B cell (primary cell): ENCODE measurements at regions not wholly inside any gene's neighbourhood (a gene's known extent, or its start where the extent isn't known, plus 50 kb on each side); places are given as distances from the start of the nearest gene placed in this dataset.

Experiments used
- ATAC-seq: fragments of 200-7000 bp; cut with Tn5 transposase; one replicate; pipeline ENCODE4 v1.10.0; 2021; ENCODE audit warnings: low read depth, mild to moderate bottlenecking, moderate number of reproducible peaks, moderate library complexity
- CTCF ChIA-PET: fragments of 350-600 bp; sonication (Branson Sonifier 250); formaldehyde crosslinking; loops from one replicate; lab custom pipeline; 2021; ENCODE audit warnings: antibody characterized with exemption, inconsistent platforms; lab: Charles Lee
- POLR2A ChIA-PET: fragments of 350-600 bp; sonication (Branson Sonifier 250); formaldehyde crosslinking; loops from one replicate; lab custom pipeline; 2021; ENCODE audit warnings: antibody characterized with exemption; lab: Charles Lee
- DNase-seq: peaks from one replicate; pipeline ENCODE4 v3.0.0; 2013
- H2AFZ ChIP-seq: 2 replicates; pipeline ENCODE4 v1.6.1; 2012; ENCODE audit warnings: mild to moderate bottlenecking, low read depth, low read length; ENCODE audit not compliant: insufficient read depth, poor library complexity, severe bottlenecking
- H3K27ac ChIP-seq, 2 donors: 1 replicate in 1 of 2; 2 replicates in 1 of 2; pipeline ENCODE4 v1.5.1; 2012 to 2013; ENCODE audit warnings: low read length in 2 of 2, mild to moderate bottlenecking in 2 of 2, moderate library complexity in 1 of 2
- H3K27me3 ChIP-seq, 4 experiments: fragments of 200-600 bp in 1 of 4; sonication (generic) in 1 of 4; replicated peaks in 1 of 4; 1 replicate in 2 of 4; 2 replicates in 2 of 4; pipeline versions ENCODE4 v1.6.1 to v1.7.0; 2013 to 2016; ENCODE audit warnings: low read length in 3 of 4, mild to moderate bottlenecking in 2 of 4, mixed read lengths in 1 of 4, moderate library complexity in 1 of 4; ENCODE audit not compliant: insufficient read depth in 4 of 4, control insufficient read depth in 3 of 4; ENCODE audit errors: control extremely low read depth in 1 of 4
- H3K36me3 ChIP-seq, 2 experiments: replicated peaks in 1 of 2; 1 replicate in 1 of 2; 2 replicates in 1 of 2; pipeline versions ENCODE4 v1.6.1 to v1.7.1; 2013; ENCODE audit warnings: low read length in 1 of 2; ENCODE audit not compliant: insufficient read depth in 2 of 2, control insufficient read depth in 1 of 2; ENCODE audit errors: control extremely low read depth in 1 of 2, extremely low read depth in 1 of 2
- H3K4me1 ChIP-seq, 2 donors: fragments of 200-600 bp in 1 of 2; sonication (generic) in 1 of 2; 1 replicate in 1 of 2; 2 replicates in 1 of 2; pipeline versions ENCODE4 v1.5.1 to v1.6.1; 2013 to 2017; ENCODE audit warnings: low read length in 2 of 2; ENCODE audit not compliant: control insufficient read depth in 2 of 2, insufficient read depth in 2 of 2
- H3K4me2 ChIP-seq: replicated peaks from 2 replicates; pipeline ENCODE3; 2012; ENCODE audit warnings: mild to moderate bottlenecking, low read depth, low read length; ENCODE audit not compliant: poor library complexity, severe bottlenecking
- H3K4me3 ChIP-seq, 5 experiments: fragments of 200-600 bp in 1 of 5; sonication (generic) in 1 of 5; 1 replicate in 3 of 5; 2 replicates in 2 of 5; pipeline versions ENCODE4 v1.5.1 to v1.7.0; 2011 to 2016; ENCODE audit warnings: low read length in 4 of 5, mild to moderate bottlenecking in 4 of 5, low read depth in 2 of 5, control low read depth in 1 of 5, moderate library complexity in 1 of 5; ENCODE audit not compliant: insufficient read depth in 1 of 5; ENCODE audit errors: control extremely low read depth in 1 of 5, extremely low read depth in 1 of 5
- H3K79me2 ChIP-seq: fragments of 200-600 bp; sonication (generic); one replicate; pipeline ENCODE4 v1.6.0; 2016; ENCODE audit warnings: low read length; ENCODE audit not compliant: control insufficient read depth, insufficient read depth
- H3K9ac ChIP-seq: fragments of 200-600 bp; sonication (generic); 2 replicates; pipeline ENCODE4 v1.6.1; 2017; ENCODE audit warnings: mild to moderate bottlenecking, low read length, moderate library complexity
- H3K9me3 ChIP-seq, 3 donors: one replicate each; pipeline versions ENCODE4 v1.6.1 to v1.7.1; 2013; ENCODE audit warnings: low read length in 2 of 3; ENCODE audit not compliant: control insufficient read depth in 2 of 3, insufficient read depth in 1 of 3; ENCODE audit errors: control extremely low read depth in 1 of 3
- H4K20me1 ChIP-seq: 2 replicates; pipeline ENCODE4 v1.6.0; 2012; ENCODE audit warnings: mild to moderate bottlenecking, low read length; ENCODE audit not compliant: insufficient read depth, control insufficient read depth, poor library complexity, severe bottlenecking
- H3K27ac Mint-ChIP-seq: one replicate; pipeline ENCODE4 v1.8.0; 2021; ENCODE audit warnings: mixed read lengths
- H3K27me3 Mint-ChIP-seq: one replicate; pipeline ENCODE4 v1.8.0; 2021; ENCODE audit warnings: mixed read lengths
- H3K4me1 Mint-ChIP-seq: one replicate; pipeline ENCODE4 v1.8.0; 2021; ENCODE audit warnings: mixed read lengths
- H3K4me3 Mint-ChIP-seq: one replicate; pipeline ENCODE4 v1.8.0; 2021; ENCODE audit warnings: mixed read lengths
- H3K9me3 Mint-ChIP-seq: one replicate; pipeline ENCODE4 v1.8.0; 2022; ENCODE audit warnings: mixed read lengths; ENCODE audit not compliant: insufficient read depth
- EZH2 ChIP-seq: IDR thresholded peaks from 2 replicates; pipeline ENCODE4 v1.6.1; 2012; ENCODE audit warnings: borderline replicate concordance, low read depth, mild to moderate bottlenecking, moderate library complexity, low read length; ENCODE audit not compliant: insufficient read depth, poor library complexity, severe bottlenecking
- WGBS: methylation state at CpG from one replicate; pipeline ENCODE4 v1.1.5; 2013; ENCODE audit warnings: missing lambda C conversion rate; ENCODE audit not compliant: insufficient coverage; 5-methylcytosine and 5-hydroxymethylcytosine counted together
- intact Hi-C: fragments of 100-400 bp; cut with micrococcal nuclease; formaldehyde crosslinking; loops from one replicate; pipeline ENCODE4 v1.10.0; 2022
- TF ChIP-seq, protein P1 (sequence below): fragments of 200-600 bp; IDR thresholded peaks from one replicate; pipeline ENCODE4 v1.8.0; 2022; ENCODE audit warnings: antibody characterized with exemption, mild to moderate bottlenecking

DNA sequence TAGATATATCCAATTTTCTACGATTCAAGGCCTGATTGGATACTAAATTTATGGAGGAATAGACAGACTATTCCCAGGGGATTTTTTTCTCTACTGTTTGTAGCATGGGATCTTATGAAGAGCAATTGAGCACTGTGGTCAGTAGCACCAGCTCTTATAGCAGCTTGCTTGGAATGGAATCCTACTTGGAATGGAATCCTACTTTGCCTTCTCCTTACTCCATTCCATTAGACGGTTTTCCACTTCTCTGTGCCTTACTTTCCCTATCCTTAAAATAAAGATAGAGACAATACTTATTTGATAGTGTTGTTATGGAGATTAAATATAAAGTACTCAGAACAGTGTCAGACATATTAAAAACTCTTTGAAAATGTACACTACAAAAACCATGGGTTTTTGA lies 133.5 kb downstream of the BTC start:
- ATAC-seq (no peak), DNase-seq (no peak)
- POLR2A ChIA-PET: no interaction called here

DNA sequence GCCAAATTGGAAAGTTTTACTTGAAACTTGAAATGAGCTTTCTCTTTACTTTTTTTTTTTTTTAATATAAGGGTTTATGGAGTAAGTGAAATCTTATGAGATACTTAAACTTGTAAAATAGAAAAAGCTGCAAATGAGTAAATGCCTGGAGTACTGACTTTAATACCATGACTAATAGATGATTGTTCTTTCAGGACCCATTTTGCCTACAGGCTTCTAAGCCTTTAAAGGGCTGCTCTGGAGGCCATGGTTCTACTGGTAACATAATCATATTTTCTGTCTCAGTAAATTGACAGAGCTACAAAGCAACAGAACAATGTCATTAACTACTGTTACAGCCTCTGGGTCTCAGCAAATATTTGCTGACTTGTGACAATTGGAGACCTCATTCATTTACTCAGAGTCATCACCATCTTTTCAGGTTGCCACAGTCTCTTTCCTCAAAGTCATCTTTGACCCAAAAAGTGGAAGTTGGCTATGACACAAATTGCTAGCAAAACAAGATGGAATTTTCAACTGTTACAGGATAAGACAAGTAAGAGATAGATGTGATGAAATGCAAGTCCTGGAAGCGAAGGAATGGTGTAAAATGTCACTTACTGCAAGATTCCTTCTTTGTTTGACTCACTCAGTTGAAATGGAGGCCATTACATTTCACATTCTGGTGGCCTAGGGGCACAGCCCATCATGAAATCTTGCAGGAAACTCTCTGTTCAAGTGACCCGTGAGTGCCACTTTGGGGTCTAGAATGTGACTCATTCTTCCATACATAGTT lies 132.7 kb downstream of the BTC start:
- ATAC-seq (no peak), DNase-seq (no peak)
- Mint-ChIP-seq H3K27me3 (peaks cover 16% of the 10 kb centered on the region), H3K4me1 (no peaks in the 10 kb centered on the region), H3K4me3 (no peak overlapping the region), H3K9me3 (no peaks in the 10 kb centered on the region), H3K27ac (no peak overlapping the region)
- ChIA-PET POLR2A (no interaction called here), CTCF (interaction anchor here (0.6 to 1.0 kb wide), 2 partner anchors 129 to 409 kb away, joined by 3 to 4 read pairs; no protein-coding TSS in a partner anchor)
- no peaks in the 10 kb centered on the region for H3K36me3 ChIP-seq
- H3K27ac ChIP-seq: no peak overlapping the region
- no peak overlapping the region for H3K4me3 ChIP-seq
- TF ChIP-seq, protein P1, sequence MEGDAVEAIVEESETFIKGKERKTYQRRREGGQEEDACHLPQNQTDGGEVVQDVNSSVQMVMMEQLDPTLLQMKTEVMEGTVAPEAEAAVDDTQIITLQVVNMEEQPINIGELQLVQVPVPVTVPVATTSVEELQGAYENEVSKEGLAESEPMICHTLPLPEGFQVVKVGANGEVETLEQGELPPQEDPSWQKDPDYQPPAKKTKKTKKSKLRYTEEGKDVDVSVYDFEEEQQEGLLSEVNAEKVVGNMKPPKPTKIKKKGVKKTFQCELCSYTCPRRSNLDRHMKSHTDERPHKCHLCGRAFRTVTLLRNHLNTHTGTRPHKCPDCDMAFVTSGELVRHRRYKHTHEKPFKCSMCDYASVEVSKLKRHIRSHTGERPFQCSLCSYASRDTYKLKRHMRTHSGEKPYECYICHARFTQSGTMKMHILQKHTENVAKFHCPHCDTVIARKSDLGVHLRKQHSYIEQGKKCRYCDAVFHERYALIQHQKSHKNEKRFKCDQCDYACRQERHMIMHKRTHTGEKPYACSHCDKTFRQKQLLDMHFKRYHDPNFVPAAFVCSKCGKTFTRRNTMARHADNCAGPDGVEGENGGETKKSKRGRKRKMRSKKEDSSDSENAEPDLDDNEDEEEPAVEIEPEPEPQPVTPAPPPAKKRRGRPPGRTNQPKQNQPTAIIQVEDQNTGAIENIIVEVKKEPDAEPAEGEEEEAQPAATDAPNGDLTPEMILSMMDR: no peak
- TF ChIP-seq EZH2: no peak
- H3K9ac ChIP-seq: no peak overlapping the region
- intact Hi-C loops: no loop called here
- H3K9me3 ChIP-seq: no peaks in the 10 kb centered on the region
- H3K79me2 ChIP-seq: no peaks in the 10 kb centered on the region
- H3K4me2 ChIP-seq: no peak overlapping the region
- 67% methylated on average over 1 of the region's 2 CpGs for WGBS
- no peaks in the 10 kb centered on the region for H4K20me1 ChIP-seq
- no peaks in the 10 kb centered on the region for H3K27me3 ChIP-seq
- no peak overlapping the region for H2AFZ ChIP-seq
- no peaks in the 10 kb centered on the region for H3K4me1 ChIP-seq

More for the DNA sequence above, 133.5 kb downstream of the BTC start:
- Mint-ChIP-seq H3K27me3 (peaks cover 16% of the 10 kb centered on the region), H3K4me1 (no peaks in the 10 kb centered on the region), H3K27ac (no peak overlapping the region), H3K9me3 (no peaks in the 10 kb centered on the region), H3K4me3 (no peak overlapping the region)
- H3K4me2 ChIP-seq: no peak overlapping the region
- H3K9ac ChIP-seq: no peak overlapping the region
- no peaks in the 10 kb centered on the region for H3K27me3 ChIP-seq
- H3K4me3 ChIP-seq: no peak overlapping the region
- TF ChIP-seq, protein P1: no peak
- TF ChIP-seq EZH2: no peak
- no peaks in the 10 kb centered on the region for H3K36me3 ChIP-seq
- no peaks in the 10 kb centered on the region for H4K20me1 ChIP-seq
- CTCF ChIA-PET: interaction anchor here (0.6 to 1.0 kb wide), 2 partner anchors 128 to 409 kb away, joined by 3 to 4 read pairs; no protein-coding TSS in a partner anchor
- intact Hi-C loops: no loop called here
- no peak overlapping the region for H3K27ac ChIP-seq
- H3K9me3 ChIP-seq: no peaks in the 10 kb centered on the region
- H2AFZ ChIP-seq: no peak overlapping the region
- H3K79me2 ChIP-seq: no peaks in the 10 kb centered on the region
- WGBS: no CpG with 5 or more reads among the region's 2 CpGs
- H3K4me1 ChIP-seq: no peaks in the 10 kb centered on the region
